ENCODE measurements at regions not wholly inside any gene's neighbourhood (a gene's known extent, or its start where the extent isn't known, plus 50 kb on each side); places are given as distances from the start of the nearest gene placed in this dataset.

DNA sequence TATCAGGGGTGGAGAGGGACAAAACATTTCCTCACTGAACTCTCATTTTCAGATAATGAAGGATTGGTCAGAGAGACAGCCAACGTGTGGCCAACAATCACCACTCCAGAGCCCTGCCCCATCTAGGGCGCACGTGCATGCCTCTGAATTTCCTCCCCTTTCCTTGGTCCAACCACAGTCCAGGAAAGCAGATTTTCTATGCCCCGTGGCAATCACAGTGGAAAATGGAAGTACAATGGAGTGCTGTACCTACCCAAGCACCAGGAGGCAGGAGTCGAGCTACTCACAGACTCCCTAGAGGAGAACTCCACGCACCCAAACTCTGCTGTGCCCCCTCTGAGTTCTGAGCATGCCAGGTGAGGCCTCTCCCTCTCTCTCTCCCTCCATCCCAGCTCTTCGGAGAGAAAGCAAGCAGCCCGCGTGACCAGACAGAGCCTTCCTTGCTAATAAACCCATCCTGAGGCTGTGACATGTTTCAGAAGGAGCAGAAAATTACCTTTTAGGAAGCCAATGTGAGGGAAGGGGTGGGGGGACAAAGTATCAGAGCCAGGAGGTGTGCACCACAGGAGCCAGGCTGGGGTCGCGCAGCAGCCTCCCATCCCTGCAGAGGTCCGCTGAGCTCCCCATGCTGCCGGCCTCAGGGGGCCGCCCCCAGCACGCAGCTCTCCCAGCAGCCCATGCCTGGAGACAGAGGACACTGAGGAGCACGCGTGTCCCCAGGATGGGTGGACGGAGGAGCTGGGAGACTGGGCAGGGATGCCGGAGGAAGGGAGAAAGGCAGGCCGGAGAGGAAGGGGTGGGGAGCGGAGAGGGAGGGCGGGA, 73.4 kb downstream of the PITPNM2 start:
- no peak for DNase-seq (ENCODE audit: low read depth in 2 of 2)

DNA sequence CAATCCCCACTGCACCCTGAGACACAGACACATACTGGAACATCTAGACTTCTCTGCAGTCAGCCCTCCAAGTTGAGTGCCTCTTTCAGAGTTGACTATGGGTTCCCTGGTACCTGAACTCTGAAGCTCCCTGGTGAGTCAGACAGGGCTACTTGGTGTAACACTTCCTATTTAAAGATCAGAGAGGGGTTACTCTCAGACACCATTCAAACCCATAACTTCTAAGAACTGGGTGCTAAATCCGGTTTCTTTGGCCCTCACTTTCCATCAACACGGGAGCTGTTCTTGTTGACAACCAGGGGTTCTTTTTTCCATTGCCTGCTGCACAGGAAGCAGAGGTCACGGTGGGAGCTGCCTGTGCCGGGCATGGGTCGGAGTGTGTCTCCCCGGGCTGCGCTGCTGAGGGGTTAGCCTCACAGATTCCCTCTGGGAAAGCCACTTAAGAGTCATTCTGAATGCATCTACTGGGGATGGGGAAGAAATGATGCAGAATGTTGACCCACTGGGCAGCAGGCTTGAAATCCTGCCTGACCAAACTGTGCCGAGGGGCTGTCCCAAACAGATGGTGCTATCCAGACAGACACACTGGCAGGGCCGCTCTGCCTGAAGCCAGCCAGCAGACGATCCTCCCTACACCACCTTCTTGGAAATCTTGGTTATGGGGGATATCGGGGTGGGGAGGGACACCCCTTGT, 74.1 kb downstream of the PITPNM2 start:
- DNase-seq (ENCODE audit: low read depth in 2 of 2) = peak; percentile 10 to 11

DNA sequence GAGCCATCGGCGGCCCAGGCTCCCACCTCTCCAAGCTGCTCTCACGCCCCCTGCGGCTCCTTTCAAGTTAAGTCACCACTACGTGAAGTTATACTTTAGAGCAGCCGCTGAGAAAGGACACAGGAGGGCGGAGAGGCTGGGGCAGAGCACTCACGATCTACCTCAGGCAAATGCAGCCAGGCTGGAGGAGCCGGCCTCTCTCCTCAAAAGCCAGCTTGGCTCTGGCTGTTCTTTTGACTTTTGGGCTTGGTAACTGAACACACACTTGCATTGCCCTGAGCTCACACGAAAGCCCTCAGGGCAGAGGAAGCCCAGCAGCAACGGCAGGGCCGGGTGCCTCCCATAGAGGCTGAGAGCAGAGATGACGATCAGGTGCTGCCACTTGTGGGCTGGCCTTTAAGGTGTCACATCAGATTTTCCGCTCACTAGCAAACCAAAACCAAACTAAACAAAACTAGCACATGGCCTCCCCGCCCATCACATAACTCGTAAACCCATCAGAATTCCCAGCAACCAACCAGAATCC, 75.2 kb downstream of the PITPNM2 start:
- peak; percentile 34 to 38 for DNase-seq (ENCODE audit: low read depth in 2 of 2)

DNA sequence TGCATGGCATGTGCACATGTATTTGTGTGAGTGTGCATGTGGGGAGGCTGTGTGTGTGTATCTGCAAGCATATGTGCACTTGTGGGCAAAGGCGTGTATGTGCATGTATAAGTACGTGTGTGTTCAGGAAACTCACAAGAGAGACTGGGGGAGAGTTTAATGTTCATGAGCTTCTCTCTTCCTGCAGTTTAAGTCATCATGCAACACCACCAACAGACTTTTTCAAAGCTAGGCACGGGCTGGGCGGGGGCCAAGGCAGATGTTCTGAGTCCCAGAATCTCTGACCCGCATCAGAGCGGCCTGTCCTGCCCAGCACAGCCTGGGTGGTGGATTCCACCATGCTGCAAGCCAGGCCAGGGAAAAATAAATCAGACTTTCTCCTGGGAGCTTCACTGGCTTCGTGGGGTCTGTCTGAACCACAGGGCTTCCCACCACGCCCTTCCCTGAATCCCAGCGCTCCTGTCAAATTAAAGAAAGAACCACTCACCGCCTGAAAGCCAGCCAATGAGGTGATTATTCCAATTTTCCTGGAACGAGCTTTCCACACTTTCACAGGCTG, 75.7 kb downstream of the PITPNM2 start:
- DNase-seq (ENCODE audit: low read depth in 2 of 2) = no peak

DNA sequence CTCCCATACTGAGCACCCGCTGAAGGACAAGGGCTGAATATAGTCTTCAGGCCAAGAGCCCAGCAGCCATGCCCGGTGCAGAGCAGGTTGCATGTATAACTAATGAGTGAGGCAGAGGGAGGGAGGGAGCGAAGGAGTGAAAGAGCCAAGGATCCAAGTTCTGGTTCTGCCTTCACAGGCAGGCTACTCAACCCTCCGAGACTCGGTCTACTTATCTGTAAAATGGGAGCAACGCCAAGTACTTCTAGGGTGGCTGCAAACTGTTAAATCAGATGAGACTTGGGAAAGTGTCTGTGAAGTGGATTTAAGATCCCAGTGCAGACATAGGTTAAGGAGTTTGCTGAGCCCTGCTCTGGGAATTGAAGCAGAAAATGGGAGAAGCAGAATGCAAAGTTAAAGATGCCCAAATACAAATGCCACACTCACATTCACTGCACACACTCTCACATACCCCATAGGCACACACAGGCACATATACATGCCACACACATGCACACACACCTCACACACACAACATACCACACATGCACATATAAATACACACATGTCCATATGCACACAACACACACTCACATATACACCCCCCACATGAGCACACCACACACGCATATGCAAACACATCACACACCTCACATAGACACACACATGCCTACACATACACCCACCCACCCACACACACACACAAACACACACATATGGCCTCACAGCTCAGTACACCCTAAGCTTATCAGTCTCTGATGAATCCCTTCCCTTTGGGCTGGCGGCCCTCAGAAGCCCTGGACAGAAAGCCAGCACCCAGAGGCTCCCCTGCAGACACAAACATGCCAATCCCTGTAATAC, 76.7 kb downstream of the PITPNM2 start:
- no peak for DNase-seq (ENCODE audit: low read depth in 2 of 2)

DNA sequence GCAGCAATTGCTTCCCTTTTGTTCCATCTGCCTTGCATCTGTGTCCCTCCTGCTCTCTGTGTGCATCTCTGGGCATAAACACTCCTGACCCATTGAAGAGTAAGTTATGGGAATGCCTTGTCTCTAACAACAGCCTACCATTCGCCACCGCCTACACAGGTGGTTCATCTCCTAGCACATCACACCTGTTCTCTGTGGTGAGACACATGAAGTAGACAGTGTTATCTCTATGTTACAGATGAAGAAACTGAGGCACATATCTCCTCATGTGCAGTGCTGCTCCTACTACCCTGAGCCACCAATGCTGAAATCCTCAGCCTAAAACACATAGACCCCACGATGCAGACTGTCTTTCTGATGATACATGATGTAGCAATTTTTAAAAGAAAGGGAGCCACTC, 77.6 kb downstream of the PITPNM2 start:
- DNase-seq (ENCODE audit: low read depth in 2 of 2) = no peak

DNA sequence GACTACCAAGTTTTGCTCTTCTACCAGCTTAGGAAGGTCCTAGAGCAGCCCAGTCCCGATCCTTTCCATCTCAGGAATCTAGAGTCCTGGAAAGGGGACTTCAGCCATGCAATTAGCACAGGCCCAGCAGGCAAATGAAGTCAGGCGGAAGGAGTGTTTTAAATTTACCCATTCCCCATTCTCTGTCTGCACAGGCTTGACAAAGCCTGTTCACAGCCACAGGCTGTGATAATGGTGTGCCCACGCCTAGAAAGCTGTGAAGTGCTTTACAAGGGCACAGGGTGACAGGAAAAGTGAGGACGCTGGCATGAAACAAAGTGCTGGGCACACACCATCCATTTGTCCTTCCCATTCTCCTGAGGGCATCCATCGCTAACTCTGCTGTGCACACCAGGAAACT, 79.0 kb downstream of the PITPNM2 start:
- no peak for DNase-seq (ENCODE audit: low read depth in 2 of 2)

DNA sequence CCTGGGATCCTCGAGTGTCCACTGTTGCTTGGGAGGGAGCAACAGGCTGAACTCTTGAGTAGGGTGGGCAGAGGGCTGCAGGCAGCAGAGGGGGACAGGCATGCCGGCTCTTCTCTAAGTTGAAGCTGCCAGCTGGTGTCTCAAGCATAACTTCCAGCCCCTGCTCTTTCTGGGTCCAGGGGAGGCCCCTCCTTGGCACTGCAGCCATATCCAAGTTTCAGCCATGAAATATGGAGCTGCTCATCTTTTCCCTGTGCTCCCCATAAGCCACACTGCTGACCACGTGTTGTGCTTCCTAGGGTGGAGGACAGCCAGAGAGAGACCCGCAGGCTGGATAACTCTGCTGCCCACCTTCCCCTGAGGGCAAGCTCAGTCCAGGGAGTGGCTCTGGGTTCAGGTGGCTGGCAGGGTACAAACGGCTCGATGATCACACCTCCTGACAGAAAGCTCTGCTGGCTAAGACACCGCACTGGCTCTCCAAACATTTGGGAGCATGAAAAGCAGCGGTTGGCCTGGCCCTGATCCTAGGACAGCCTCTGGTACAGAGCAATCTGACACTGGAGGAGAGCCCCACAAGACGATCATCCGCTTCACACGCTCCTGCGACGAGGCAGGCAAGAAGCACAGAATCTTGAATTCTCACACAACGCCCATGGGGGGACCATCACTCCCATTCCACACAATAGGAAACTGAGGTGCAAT, 79.6 kb downstream of the PITPNM2 start:
- DNase-seq (ENCODE audit: low read depth in 2 of 2) = no peak

DNA sequence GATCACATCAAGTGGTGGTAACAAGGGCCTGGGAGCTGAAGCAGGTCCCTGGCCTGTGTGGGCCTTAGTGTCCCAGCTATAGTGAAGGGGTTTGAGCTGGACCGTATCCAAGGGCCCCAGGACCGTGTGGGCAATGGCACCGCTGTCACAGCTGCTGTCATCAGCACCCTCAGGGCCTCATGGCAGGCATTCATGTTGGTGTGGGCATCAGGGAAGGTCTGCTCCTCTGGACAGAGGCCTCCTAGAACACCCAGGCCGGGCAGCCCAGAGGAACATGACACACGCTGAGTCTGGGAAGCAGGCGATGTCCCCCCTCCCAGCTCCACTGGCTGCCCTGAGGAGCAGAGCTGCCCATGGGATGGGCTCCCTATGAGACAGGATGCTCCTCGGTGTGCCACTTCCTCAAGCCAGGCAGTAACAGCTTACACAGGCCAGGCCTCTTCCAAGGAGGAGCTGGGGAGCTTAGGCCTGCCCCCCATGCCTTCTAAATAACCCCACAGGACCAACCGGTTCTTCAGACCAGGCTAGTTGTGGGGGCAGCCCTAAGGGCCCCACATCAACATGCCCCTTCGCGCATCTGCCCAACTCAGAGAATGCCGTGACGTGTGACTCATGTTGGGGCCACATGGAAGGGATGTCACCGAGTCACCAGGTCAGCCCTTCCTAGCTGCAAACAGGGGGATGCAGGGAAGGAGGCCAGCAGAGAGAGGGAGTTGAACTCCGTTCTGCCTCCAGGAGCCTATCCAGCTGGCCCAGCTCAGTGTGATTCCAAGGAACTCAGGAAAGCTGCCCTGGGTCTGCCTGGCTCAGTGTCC, 80.4 kb downstream of the PITPNM2 start:
- DNase-seq (ENCODE audit: low read depth in 2 of 2) = no peak

DNA sequence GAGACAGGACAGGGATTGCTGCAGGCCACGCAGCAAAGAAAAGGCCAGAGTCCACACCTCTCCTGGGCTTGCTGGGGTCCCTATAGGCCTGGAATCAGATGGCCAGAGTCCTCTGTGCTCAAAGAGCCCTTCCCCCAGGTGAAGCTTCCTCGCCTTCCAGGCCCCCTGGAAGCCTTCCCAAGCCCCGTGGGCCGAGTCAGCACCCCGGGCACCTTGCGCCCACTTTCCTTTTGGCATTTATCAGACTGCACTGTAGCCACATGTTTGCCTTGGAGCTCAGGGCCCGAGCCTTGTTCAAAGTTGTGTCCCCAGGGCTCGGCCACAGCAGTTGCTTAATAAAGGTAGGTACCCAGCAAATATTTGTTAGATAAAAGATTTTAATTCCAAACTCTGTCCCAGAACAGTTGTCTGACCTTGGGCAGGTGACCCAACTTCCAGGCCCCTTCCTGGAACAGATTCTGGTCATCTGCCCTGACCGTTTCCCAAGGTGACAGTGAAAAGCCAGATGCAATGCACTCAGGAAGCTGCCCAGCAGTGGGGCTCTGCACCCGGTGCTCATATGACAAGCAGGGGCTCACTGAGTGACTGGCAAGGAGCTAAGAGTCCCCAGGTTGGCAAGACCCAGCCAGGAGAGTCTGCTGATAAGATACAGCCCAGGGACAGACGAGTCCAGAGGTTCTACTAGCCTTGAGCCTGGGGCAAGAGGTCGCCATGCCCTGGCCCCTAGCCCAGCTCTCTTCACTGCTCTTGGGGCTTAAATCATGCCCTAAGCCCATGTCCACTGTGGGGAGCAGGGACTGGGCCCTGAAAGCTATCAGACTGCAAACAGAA, 81.2 kb downstream of the PITPNM2 start:
- no peak for DNase-seq (ENCODE audit: low read depth in 2 of 2)

DNA sequence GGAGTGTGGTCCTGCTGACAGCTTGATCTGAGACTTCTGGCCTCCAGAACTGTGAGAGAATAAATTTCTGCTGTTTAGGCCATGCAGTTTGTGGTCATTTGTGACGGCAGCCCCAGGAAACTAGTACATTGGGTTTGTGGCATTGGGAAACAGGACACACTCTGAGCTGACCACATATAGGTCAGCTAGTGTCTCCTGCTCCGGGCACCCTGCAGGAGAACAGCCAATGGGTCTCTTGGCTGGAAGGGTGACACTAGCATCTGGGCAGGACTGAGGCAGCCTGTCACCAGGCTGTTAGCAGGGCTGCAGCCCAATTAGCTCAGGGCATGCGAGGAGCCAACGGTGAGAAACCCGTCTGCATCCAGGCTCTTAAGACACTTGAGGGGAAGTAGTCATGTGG, 83.2 kb downstream of the PITPNM2 start:
- DNase-seq (ENCODE audit: low read depth in 2 of 2) = no peak

DNA sequence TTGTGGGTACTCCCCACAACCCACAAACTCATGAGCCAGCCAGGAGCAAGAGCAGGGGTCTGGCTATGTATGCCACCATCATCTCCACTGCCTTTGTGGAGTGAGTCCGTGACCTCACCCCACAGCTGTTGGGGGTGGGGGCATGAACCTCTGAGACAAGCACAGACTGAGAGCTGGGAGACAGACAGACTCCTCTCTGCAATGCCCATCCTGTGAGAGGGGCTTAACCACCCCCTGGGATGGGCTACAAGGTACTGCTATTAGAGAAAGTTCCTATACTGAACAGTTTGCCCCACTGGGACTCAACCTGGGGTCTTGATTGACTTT, 84.5 kb downstream of the PITPNM2 start:
- no peak for DNase-seq (ENCODE audit: low read depth in 2 of 2)

DNA sequence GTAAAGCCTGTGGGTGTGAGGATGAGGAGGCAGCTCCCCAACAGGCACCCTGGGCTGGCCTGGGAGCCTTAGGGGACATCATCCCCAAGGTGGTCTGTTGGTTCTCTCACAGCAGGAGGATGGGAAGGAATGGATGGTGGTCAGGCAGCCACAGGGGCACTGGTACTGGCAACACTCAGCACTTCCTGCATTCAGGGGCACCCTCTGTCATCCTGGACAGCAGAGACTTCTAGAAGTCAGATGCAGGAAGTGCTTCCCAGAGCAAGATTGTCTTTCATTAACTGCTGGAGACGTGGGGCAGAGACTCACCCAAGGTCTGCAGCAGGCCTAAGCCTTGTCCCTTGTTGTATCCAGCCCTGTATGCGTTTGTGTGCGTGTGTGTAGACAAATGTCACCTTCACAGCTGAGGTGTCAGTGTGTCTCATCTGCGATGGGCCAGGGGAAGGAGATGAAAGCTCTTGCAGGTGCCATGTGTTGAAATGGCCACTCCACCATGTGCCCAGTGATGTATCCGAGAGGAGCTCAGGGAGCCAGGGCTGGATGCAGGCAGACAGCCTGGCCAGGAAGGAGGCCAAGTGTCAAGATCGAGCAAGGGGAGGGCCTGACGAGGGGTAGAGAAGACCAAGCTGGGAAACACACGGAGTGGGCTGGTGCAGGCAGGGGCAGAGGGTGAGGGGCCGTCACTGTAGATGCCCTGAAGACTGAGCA, 85.1 kb downstream of the PITPNM2 start:
- DNase-seq (ENCODE audit: low read depth in 2 of 2) = no peak

DNA sequence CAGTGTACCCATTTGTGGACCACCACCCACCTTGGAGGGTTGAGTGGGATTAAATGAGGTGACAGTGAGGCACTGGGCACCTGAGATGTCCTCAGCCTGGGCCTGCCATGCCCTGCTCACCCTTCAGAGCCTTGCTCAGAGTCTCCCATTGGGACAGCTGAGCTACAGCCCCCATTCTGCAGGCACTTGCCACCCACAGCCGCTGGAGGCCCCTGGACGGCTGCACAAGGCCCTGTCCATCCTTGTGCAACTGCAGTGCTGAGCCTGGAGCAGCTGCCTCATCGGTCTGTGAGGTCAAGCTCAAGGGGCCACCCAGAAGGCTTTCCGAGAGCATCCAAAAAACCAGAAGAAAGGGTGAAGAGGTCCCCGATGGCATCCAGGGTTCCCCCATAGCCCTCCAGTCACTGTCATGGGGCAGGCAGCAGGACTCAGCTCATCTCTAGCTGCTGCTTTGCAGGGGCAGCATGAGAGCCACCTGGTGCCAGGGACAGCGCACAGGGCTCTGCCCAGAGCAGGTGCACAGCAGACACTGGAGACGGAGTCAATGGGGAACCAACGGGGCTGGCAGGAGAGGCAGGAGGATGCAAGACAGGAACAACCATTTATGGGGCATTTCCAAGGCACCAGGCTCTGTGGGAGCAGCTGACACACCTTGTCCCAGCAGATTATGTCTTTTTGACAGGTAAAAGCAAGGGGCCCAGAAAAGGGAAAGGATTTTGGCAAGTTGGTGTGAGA, 84.6 kb downstream of the ARL6IP4 start:
- DNase-seq (ENCODE audit: low read depth in 2 of 2) = no peak

DNA sequence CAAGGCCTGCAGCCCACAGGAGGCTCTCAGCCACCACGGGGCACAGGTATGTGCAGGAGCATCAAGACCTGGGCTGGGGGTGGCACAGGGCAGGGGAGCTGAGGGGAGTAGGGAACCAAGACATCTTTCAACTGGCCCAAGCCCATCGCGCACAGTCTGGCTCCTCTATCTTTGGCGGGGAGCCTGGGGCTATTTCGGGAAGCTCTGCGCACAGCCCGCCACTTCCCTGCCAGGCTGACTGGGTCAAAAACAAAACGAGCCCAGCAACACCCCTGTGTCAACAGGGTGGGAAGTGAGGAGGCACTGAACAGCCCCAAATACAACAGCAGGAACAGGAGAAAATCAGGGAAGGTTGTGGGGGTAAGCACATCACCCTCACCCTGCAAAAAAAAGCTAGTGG, 83.9 kb downstream of the ARL6IP4 start:
- DNase-seq (ENCODE audit: low read depth in 2 of 2) = no peak

DNA sequence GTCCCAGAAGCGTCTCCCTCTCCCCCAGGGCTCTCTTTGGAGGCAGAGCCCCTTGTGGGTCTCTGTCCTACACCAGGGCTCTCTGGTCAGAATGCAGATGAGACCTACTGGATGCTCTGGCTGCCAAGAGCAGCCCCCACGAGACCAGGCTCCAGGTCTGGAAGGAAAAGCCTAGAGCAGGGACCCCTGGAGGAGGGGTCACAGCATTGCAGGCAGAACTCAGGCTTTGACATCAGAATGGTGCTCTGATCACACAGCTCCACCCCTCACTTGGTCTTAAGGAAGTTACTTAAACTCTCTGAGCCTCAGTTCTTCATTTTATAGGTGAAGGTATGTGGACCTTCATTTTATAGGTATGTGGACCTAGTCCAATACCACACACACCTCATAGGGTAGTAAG, 83.1 kb downstream of the ARL6IP4 start:
- no peak for DNase-seq (ENCODE audit: low read depth in 2 of 2)

DNA sequence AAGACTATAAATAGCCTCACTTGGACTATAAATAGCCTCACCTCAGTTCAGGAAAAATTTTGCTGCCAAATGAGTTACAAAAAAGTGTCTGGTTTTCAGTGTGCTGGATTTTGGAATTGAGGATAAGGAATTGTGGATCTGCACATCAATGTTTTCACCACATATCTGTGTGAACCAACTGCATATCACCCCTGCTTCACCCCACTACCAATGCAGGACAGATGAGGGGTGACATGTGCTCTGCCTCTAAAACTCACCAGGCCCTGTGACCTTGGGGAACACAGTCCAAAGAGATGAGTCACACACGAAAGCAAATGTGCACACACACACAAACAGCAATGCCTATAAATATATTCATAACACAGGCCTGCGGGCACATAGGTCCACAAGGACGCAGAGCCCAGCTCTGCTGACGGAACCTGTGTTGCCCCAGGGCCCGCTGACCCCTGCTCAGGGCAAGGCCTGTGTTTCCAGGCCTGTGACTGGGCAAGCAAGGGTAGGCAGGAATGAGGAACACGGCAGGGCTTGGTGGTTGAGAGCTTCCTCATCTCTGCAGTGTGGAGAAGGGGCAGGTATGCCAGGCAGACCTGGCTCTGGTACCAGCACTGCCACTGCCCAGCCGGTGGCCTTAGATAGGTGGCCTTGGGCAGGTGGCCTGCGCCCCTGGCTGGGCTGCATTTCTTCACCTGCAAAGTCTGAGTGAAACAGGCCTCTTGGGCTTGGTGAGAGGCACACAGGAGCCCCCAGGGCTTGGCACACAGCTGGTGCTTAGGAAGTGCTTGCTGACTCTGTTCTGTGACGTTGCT, 82.4 kb downstream of the ARL6IP4 start:
- no peak for DNase-seq (ENCODE audit: low read depth in 2 of 2)

Measured in stimulated activated CD4-positive, alpha-beta T cell treated with anti-CD3 and anti-CD28 coated beads, Interleukin-1b, Interleukin-23, amount 100 ng/mL, for 1 hour (primary cell).